HUES6 (cell line): ENCODE measurements at regions not wholly inside any gene's neighbourhood (a gene's known extent, or its start where the extent isn't known, plus 50 kb on each side); places are given as distances from the start of the nearest gene placed in this dataset.
"Not testable (repeated sequence)": the region's sequence is repeated elsewhere in the genome, so short reads cannot be mapped to it uniquely, and the experiment has no call there.

Experiments
- H3K27ac ChIP-seq: 2 replicates; pipeline ENCODE4 v1.7.0; 2013; ENCODE audit warnings: low read depth, mild to moderate bottlenecking, low read length, inconsistent platforms
- H3K27me3 ChIP-seq: 2 replicates; pipeline ENCODE4 v1.6.1; 2013; ENCODE audit warnings: low read length; ENCODE audit not compliant: control insufficient read depth, insufficient read depth
- H3K36me3 ChIP-seq: 2 replicates; pipeline ENCODE4 v1.6.1; 2013; ENCODE audit warnings: low read length; ENCODE audit not compliant: control insufficient read depth, insufficient read depth
- H3K4me1 ChIP-seq: 2 replicates; pipeline ENCODE4 v1.6.1; 2013; ENCODE audit warnings: low read length; ENCODE audit not compliant: control insufficient read depth, insufficient read depth
- H3K4me3 ChIP-seq: 2 replicates; pipeline ENCODE4 v1.5.1; 2013; ENCODE audit warnings: low read depth, low read length
- H3K9ac ChIP-seq: one replicate; pipeline ENCODE4 v1.6.1; 2013; ENCODE audit warnings: mild to moderate bottlenecking, low read length
- H3K9me3 ChIP-seq: 2 replicates; pipeline ENCODE4 v1.6.1; 2013; ENCODE audit warnings: low read depth, low read length; ENCODE audit not compliant: control insufficient read depth, insufficient read depth

DNA sequence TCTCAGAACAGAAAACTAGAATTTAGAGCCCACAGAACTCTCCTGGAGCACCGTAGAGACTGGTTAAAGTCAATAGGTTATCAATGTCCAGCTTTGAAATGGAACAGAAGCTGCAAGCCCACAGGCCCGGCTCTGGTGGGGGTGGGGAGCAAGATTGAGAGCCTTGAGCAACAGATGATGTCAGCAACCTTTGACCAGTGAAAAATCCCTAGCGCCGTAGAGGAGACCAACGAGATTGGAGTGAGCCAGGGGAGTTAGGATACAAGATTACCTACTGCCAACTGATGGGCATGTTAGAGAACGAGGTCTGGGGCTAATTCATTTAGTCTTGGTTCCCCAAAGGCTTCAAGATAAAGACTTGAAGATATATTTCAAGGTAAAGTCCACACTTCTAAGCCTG, 345.5 kb upstream of the LMCD1 start:
- H3K27me3 ChIP-seq = no peaks in the 10 kb centered on the region
- no peak overlapping the region for H3K9ac ChIP-seq
- no peaks in the 10 kb centered on the region for H3K36me3 ChIP-seq
- H3K27ac ChIP-seq = no peak overlapping the region
- no peaks in the 10 kb centered on the region for H3K4me1 ChIP-seq
- H3K9me3 ChIP-seq = no peaks in the 10 kb centered on the region
- H3K4me3 ChIP-seq = no peak overlapping the region

- H3K4me3 ChIP-seq = no peak overlapping the region
- no peaks in the 10 kb centered on the region for H3K4me1 ChIP-seq
- H3K9me3 ChIP-seq = no peaks in the 10 kb centered on the region
- H3K9ac ChIP-seq = no peak overlapping the region
- H3K36me3 ChIP-seq = no peaks in the 10 kb centered on the region
- H3K27ac ChIP-seq = no peak overlapping the region
- H3K27me3 ChIP-seq = no peaks in the 10 kb centered on the region
Observed at GRCh38 chr3:8156831-8157230, 344.8 kb upstream of the LMCD1 start.

GRCh38 chr3:8157640-8158039, 344.0 kb upstream of the LMCD1 start:
- Histone ChIP-seq H3K4me3 (no peak overlapping the region), H3K9me3 (no peaks in the 10 kb centered on the region), H3K9ac (no peak overlapping the region), H3K27me3 (no peaks in the 10 kb centered on the region), H3K36me3 (no peaks in the 10 kb centered on the region), H3K27ac (no peak overlapping the region), H3K4me1 (no peaks in the 10 kb centered on the region)

DNA sequence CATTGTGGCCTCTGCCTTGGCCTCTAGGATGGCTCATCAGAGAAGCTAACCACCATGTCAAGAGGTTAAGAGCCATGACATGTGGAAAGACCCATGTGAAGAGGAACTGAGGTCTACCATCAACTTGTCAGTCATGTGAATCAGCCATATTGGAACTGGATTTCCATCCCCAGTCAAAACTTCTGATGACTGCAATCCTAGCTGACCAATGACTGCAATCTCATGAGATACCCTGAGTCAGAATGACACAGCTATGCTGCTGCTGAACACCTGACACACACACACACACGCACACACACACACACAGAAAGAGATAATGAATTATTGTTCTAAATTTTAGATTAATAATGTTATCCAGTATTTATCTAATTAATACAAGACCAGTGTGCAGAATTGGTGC, 337.5 kb upstream of the LMCD1 start:
- Histone ChIP-seq H3K27ac (no peak overlapping the region), H3K9ac (no peak overlapping the region), H3K27me3 (no peaks in the 10 kb centered on the region), H3K36me3 (no peaks in the 10 kb centered on the region), H3K9me3 (peaks cover 3% of the 10 kb centered on the region; the same call in 1 of the 2 replicates), H3K4me3 (no peak overlapping the region), H3K4me1 (no peaks in the 10 kb centered on the region)

- Histone ChIP-seq H3K4me1 (no peaks in the 10 kb centered on the region), H3K36me3 (no peaks in the 10 kb centered on the region), H3K9ac (no peak overlapping the region), H3K27ac (no peak overlapping the region), H3K9me3 (peaks cover 3% of the 10 kb centered on the region; the same call in 1 of the 2 replicates), H3K27me3 (no peaks in the 10 kb centered on the region), H3K4me3 (no peak overlapping the region)
Observed at GRCh38 chr3:8166014-8166413, 335.6 kb upstream of the LMCD1 start.

DNA sequence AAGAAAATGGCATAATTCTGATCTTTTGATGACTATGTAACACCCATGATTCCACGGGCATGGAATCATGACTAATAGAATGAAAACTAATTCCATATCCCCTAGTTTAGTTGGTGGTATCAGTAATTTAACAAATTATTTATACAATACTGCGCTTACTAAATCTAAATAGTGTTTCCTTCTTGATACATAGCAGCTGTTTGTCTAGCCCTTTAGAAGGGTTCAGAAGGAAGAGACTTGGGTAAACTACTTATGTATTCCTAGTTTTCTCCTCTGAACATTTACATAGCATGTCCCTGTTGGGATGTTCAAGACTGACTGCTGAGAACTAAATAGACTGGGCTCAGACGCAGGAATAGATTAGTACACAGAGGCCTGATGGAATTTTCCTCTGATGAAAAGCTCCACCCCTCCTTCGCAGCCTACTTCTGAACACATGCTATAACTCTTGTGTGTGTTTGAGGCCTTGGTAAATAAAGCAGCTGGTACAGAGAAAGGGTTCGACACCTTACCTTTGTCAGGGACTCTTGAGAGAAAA, 330.6 kb upstream of the LMCD1 start:
- H3K27ac ChIP-seq = no peak overlapping the region
- no peak overlapping the region for H3K9ac ChIP-seq
- H3K9me3 ChIP-seq = no peaks in the 10 kb centered on the region
- no peaks in the 10 kb centered on the region for H3K27me3 ChIP-seq
- H3K4me3 ChIP-seq = no peak overlapping the region
- no peaks in the 10 kb centered on the region for H3K36me3 ChIP-seq
- H3K4me1 ChIP-seq = no peaks in the 10 kb centered on the region

DNA sequence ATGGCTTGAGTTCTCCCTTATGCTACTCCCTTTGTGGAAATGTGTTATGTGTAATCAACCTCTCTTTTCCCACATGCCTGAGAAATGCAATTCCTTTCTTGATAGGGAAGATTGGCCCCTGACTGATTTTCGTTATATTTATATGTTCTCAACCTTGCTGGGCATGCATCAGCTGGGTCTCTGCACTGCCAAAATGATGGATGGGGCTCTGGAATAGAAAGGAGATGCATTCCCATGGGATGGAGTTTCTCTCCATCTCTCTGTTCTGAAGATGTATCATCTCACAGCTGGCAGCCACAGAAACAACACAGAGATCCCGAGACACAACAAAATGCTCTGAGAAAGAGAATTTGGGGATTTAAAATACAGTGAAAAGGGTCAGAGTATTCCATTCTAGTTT, 327.7 kb upstream of the LMCD1 start:
- Histone ChIP-seq H3K9ac (no peak overlapping the region), H3K27ac (no peak overlapping the region), H3K36me3 (no peaks in the 10 kb centered on the region)

DNA sequence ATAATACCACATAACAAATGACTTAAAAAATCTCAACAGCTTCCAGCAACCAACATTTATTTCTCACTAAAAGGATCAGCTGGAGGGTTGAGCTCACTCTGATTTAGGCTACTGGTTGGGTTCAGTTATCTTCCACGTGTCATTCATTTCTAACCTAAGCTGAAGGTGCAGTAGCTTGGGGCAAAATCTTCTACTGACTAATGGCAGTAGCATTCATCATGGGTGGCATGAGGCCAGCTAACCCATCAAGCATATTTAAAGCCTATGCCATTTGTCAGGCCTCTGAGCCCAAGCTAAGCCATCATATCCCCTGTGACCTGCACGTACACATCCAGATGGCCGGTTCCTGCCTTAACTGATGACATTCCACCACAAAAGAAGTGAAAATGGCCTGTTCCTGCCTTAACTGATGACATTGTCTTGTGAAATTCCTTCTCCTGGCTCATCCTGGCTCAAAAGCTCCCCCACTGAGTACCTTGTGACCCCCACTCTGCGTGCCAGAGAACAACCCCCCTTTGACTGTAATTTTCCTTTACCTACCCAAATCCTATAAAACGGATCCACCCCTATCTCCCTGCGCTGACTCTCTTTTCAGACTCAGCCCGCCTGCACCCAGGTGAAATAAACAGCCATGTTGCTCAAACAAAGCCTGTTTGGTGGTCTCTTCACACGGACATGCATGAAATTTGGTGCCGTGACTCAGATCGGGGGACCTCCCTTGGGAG, 324.7 kb upstream of the LMCD1 start:
- not testable (repeated sequence) for H3K27ac ChIP-seq, H3K27me3 ChIP-seq, H3K36me3 ChIP-seq, H3K4me3 ChIP-seq, H3K9me3 ChIP-seq, H3K4me1 ChIP-seq
- H3K9ac ChIP-seq = peak overlapping the region; percentile 72

More for the DNA sequence above, 327.7 kb upstream of the LMCD1 start:
- Histone ChIP-seq H3K4me3 (no peak overlapping the region), H3K9me3 (no peaks in the 10 kb centered on the region), H3K27me3 (no peaks in the 10 kb centered on the region), H3K4me1 (peaks cover 6% of the 10 kb centered on the region; the same call in 1 of the 2 replicates)

DNA sequence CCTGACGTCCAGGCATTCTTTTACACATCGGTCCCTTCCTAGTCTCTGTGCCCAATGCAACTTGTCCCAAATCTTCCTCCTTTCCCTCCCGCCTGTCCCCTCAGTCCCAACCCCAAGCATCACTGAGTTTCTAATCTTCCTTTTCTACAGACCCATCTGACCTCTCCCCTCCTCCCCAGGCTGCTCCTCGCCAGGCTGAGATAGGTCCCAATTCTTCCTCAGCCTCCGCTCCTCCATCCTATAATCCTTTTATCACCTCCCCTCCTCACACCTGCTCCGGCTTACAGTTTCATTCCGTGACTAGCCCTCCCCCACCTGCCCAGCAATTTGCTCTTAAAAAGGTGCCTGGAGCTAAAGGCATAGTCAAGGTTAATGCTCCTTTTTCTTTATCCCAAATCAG, 323.1 kb upstream of the LMCD1 start:
- peaks cover 12% of the 10 kb centered on the region; the same call in 1 of the 2 replicates for H3K4me1 ChIP-seq
- H3K9me3 ChIP-seq, H3K4me3 ChIP-seq, H3K27ac ChIP-seq, H3K36me3 ChIP-seq, H3K27me3 ChIP-seq: not testable (repeated sequence)
- H3K9ac ChIP-seq = peak overlapping the region; percentile 42

DNA sequence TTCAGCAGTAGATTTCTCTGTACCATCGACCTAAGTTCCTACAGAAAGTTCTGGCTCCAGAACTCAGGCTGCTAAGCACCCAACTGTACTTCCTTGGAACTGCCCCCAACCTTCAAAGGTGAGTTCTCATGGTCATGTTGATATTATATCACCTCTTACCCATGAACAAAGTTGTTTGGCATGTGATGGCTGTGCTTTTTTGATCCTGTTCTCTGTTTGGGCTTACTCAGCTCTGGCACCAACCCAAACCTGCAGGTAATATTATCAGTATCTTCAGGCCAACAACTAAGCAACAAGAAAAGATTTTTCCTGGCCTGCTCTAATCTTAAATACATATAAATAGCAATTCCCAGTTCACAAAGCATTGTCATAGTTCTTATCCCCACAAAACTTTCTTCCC, 318.7 kb upstream of the LMCD1 start:
- Histone ChIP-seq H3K27me3 (no peaks in the 10 kb centered on the region), H3K4me3 (no peak overlapping the region), H3K4me1 (peaks cover 9% of the 10 kb centered on the region; the same call in 1 of the 2 replicates), H3K36me3 (no peaks in the 10 kb centered on the region), H3K9me3 (no peaks in the 10 kb centered on the region), H3K9ac (peak overlapping the region; percentile 19), H3K27ac (peak overlapping the region; percentile 13; the same call in 1 of the 2 replicates)

GRCh38 chr3:8183627-8184026, 318.0 kb upstream of the LMCD1 start:
- H3K4me3 ChIP-seq = no peak overlapping the region
- no peaks in the 10 kb centered on the region for H3K36me3 ChIP-seq
- no peaks in the 10 kb centered on the region for H3K27me3 ChIP-seq
- H3K9me3 ChIP-seq = no peaks in the 10 kb centered on the region
- H3K4me1 ChIP-seq = peaks cover 9% of the 10 kb centered on the region; the same call in 1 of the 2 replicates
- H3K27ac ChIP-seq = no peak overlapping the region
- no peak overlapping the region for H3K9ac ChIP-seq
